ENCODE measurements at regions not wholly inside any gene's neighbourhood (a gene's known extent, or its start where the extent isn't known, plus 50 kb on each side); places are given as distances from the start of the nearest gene placed in this dataset.

- ChIA-PET POLR2A (no interaction called here), CTCF (no interaction called here)
- TF ChIP-seq, protein P1, sequence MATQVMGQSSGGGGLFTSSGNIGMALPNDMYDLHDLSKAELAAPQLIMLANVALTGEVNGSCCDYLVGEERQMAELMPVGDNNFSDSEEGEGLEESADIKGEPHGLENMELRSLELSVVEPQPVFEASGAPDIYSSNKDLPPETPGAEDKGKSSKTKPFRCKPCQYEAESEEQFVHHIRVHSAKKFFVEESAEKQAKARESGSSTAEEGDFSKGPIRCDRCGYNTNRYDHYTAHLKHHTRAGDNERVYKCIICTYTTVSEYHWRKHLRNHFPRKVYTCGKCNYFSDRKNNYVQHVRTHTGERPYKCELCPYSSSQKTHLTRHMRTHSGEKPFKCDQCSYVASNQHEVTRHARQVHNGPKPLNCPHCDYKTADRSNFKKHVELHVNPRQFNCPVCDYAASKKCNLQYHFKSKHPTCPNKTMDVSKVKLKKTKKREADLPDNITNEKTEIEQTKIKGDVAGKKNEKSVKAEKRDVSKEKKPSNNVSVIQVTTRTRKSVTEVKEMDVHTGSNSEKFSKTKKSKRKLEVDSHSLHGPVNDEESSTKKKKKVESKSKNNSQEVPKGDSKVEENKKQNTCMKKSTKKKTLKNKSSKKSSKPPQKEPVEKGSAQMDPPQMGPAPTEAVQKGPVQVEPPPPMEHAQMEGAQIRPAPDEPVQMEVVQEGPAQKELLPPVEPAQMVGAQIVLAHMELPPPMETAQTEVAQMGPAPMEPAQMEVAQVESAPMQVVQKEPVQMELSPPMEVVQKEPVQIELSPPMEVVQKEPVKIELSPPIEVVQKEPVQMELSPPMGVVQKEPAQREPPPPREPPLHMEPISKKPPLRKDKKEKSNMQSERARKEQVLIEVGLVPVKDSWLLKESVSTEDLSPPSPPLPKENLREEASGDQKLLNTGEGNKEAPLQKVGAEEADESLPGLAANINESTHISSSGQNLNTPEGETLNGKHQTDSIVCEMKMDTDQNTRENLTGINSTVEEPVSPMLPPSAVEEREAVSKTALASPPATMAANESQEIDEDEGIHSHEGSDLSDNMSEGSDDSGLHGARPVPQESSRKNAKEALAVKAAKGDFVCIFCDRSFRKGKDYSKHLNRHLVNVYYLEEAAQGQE (IDR thresholded peaks at IDR 0.05; ENCODE audit: low read depth, low read length): no peak
- no peak for TF ChIP-seq FOXJ3 (CRISPR knock-in tag; IDR thresholded peaks at IDR 0.05)
- TF ChIP-seq, protein P2, sequence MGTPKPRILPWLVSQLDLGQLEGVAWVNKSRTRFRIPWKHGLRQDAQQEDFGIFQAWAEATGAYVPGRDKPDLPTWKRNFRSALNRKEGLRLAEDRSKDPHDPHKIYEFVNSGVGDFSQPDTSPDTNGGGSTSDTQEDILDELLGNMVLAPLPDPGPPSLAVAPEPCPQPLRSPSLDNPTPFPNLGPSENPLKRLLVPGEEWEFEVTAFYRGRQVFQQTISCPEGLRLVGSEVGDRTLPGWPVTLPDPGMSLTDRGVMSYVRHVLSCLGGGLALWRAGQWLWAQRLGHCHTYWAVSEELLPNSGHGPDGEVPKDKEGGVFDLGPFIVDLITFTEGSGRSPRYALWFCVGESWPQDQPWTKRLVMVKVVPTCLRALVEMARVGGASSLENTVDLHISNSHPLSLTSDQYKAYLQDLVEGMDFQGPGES (IDR thresholded peaks at IDR 0.05; ENCODE audit: low read depth, low read length): no peak
- TF ChIP-seq MAX (IDR thresholded peaks at IDR 0.05; ENCODE audit: low read depth): no peak
- TF ChIP-seq POLR2AphosphoS5 (IDR thresholded peaks at IDR 0.05; ENCODE audit: low read depth, low read length): no peak
- TF ChIP-seq RCOR1 (IDR thresholded peaks at IDR 0.05; ENCODE audit: low read length): no peak
- no peak for TF ChIP-seq SMC3 (IDR thresholded peaks at IDR 0.05; ENCODE audit: low read depth, low read length)
- TF ChIP-seq TEAD4 (IDR thresholded peaks at IDR 0.05; ENCODE audit: borderline replicate concordance, insufficient read depth): no peak
- H3K27me3 ChIP-seq (ENCODE audit: insufficient read depth): no peaks in the 10 kb centered on the region
- H2AFZ ChIP-seq (ENCODE audit: low read depth): no peak overlapping the region
- DNase-seq: no peak
- no peaks in the 10 kb centered on the region; a peak in 1 of 4 replicates for H3K4me1 ChIP-seq (ENCODE audit: control insufficient read depth in 1 of 2, insufficient read depth in 2 of 2, low read depth in 1 of 2, low read length in 1 of 2)
- H3F3A ChIP-seq (replicated peaks; ENCODE audit: insufficient read depth): no peaks in the 10 kb centered on the region
- no peak overlapping the region for H3K9ac ChIP-seq
- no peak overlapping the region for H3K4me3 ChIP-seq (ENCODE audit: low read depth in 2 of 2, low read length in 1 of 2)
- 32% methylated on average over 1 of the region's 1 CpG for WGBS (ENCODE audit: low lambda C conversion rate)
- H3K79me2 ChIP-seq (ENCODE audit: insufficient read depth): no peaks in the 10 kb centered on the region
- H4K20me1 ChIP-seq (ENCODE audit: insufficient read depth): no peaks in the 10 kb centered on the region
- H3K9me3 ChIP-seq: no peaks in the 10 kb centered on the region
- peaks cover 3% of the 10 kb centered on the region; the same call in 1 of the 2 replicates for H3K9me2 ChIP-seq
- H3K27ac ChIP-seq (ENCODE audit: low read depth in 2 of 2, low read length in 1 of 2): no peak overlapping the region
- H3K36me3 ChIP-seq (replicated peaks in 1 of 2; ENCODE audit: control insufficient read depth in 1 of 2, insufficient read depth in 2 of 2, low read length in 1 of 2): no peaks in the 10 kb centered on the region
- H3K4me2 ChIP-seq: no peak overlapping the region
Observed at GRCh38 chr2:212640428-212640827, 101.8 kb upstream of the ERBB4 start.

- no peak for DNase-seq
- no peaks in the 10 kb centered on the region for H3K9me3 ChIP-seq
- no peaks in the 10 kb centered on the region for H3K79me2 ChIP-seq (ENCODE audit: insufficient read depth)
- no peak overlapping the region for H3K9ac ChIP-seq
- no peaks in the 10 kb centered on the region for H3K36me3 ChIP-seq (replicated peaks in 1 of 2; ENCODE audit: control insufficient read depth in 1 of 2, insufficient read depth in 2 of 2, low read length in 1 of 2)
- H3F3A ChIP-seq (replicated peaks; ENCODE audit: insufficient read depth): no peaks in the 10 kb centered on the region
- H4K20me1 ChIP-seq (ENCODE audit: insufficient read depth): no peaks in the 10 kb centered on the region
- H3K4me3 ChIP-seq (ENCODE audit: low read depth in 2 of 2, low read length in 1 of 2): no peak overlapping the region
- WGBS (ENCODE audit: low lambda C conversion rate): 47% methylated on average over 2 of the region's 2 CpGs
- H3K27ac ChIP-seq (ENCODE audit: low read depth in 2 of 2, low read length in 1 of 2): no peak overlapping the region
- no peak overlapping the region for H3K4me2 ChIP-seq
- ChIA-PET CTCF (no interaction called here), POLR2A (no interaction called here)
- no peaks in the 10 kb centered on the region for H3K4me1 ChIP-seq (ENCODE audit: control insufficient read depth in 1 of 2, insufficient read depth in 2 of 2, low read depth in 1 of 2, low read length in 1 of 2)
- H2AFZ ChIP-seq (ENCODE audit: low read depth): no peak overlapping the region
- H3K27me3 ChIP-seq (ENCODE audit: insufficient read depth): no peaks in the 10 kb centered on the region
- H3K9me2 ChIP-seq: peaks cover 3% of the 10 kb centered on the region; the same call in 1 of the 2 replicates
- TF ChIP-seq PBX3 (IDR thresholded peaks at IDR 0.05) (no peak), RAD21 (IDR thresholded peaks at IDR 0.05; ENCODE audit: low read length) (no peak), NFIC (IDR thresholded peaks at IDR 0.05; ENCODE audit: borderline replicate concordance) (no peak), SMC3 (IDR thresholded peaks at IDR 0.05; ENCODE audit: low read depth, low read length) (no peak), TCF12 (IDR thresholded peaks at IDR 0.05) (no peak), FOXM1 (IDR thresholded peaks at IDR 0.05; ENCODE audit: low read depth) (no peak), FOXJ3 (CRISPR knock-in tag; IDR thresholded peaks at IDR 0.05) (no peak), POLR2AphosphoS5 (IDR thresholded peaks at IDR 0.05; ENCODE audit: low read depth, low read length) (no peak), EZH2phosphoT487 (IDR thresholded peaks at IDR 0.05; ENCODE audit: borderline replicate concordance, low read depth) (no peak), GABPA (IDR thresholded peaks at IDR 0.05; ENCODE audit: low read depth) (no peak), MAX (IDR thresholded peaks at IDR 0.05; ENCODE audit: low read depth) (no peak), RCOR1 (IDR thresholded peaks at IDR 0.05; ENCODE audit: low read length) (no peak)
- TF ChIP-seq, protein P3, sequence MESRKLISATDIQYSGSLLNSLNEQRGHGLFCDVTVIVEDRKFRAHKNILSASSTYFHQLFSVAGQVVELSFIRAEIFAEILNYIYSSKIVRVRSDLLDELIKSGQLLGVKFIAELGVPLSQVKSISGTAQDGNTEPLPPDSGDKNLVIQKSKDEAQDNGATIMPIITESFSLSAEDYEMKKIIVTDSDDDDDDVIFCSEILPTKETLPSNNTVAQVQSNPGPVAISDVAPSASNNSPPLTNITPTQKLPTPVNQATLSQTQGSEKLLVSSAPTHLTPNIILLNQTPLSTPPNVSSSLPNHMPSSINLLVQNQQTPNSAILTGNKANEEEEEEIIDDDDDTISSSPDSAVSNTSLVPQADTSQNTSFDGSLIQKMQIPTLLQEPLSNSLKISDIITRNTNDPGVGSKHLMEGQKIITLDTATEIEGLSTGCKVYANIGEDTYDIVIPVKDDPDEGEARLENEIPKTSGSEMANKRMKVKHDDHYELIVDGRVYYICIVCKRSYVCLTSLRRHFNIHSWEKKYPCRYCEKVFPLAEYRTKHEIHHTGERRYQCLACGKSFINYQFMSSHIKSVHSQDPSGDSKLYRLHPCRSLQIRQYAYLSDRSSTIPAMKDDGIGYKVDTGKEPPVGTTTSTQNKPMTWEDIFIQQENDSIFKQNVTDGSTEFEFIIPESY (IDR thresholded peaks at IDR 0.05; ENCODE audit: borderline replicate concordance, low read depth): no peak
- TF ChIP-seq, protein P4, sequence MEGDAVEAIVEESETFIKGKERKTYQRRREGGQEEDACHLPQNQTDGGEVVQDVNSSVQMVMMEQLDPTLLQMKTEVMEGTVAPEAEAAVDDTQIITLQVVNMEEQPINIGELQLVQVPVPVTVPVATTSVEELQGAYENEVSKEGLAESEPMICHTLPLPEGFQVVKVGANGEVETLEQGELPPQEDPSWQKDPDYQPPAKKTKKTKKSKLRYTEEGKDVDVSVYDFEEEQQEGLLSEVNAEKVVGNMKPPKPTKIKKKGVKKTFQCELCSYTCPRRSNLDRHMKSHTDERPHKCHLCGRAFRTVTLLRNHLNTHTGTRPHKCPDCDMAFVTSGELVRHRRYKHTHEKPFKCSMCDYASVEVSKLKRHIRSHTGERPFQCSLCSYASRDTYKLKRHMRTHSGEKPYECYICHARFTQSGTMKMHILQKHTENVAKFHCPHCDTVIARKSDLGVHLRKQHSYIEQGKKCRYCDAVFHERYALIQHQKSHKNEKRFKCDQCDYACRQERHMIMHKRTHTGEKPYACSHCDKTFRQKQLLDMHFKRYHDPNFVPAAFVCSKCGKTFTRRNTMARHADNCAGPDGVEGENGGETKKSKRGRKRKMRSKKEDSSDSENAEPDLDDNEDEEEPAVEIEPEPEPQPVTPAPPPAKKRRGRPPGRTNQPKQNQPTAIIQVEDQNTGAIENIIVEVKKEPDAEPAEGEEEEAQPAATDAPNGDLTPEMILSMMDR (IDR thresholded peaks at IDR 0.05): no peak
Observed at GRCh38 chr2:212638694-212639093, 100.1 kb upstream of the ERBB4 start.
